ENCODE measurements at regions not wholly inside any gene's neighbourhood (a gene's known extent, or its start where the extent isn't known, plus 50 kb on each side); places are given as distances from the start of the nearest gene placed in this dataset.

- DNase-seq (ENCODE audit: low read depth): no peak
These were observed 556.8 kb upstream of the GHITM start for GRCh38 chr10:83582407-83583095.

GRCh38 chr10:83585686-83586085 is 553.6 kb upstream of the GHITM start:
- DNase-seq (ENCODE audit: low read depth): no peak

GRCh38 chr10:83592337-83592935 is 546.9 kb upstream of the GHITM start:
- no peak for DNase-seq (ENCODE audit: low read depth)

- no peak for DNase-seq (ENCODE audit: low read depth)
These were observed 535.6 kb upstream of the GHITM start for GRCh38 chr10:83603708-83604107.

- no peak for DNase-seq (ENCODE audit: low read depth)
These were observed 533.3 kb upstream of the GHITM start for GRCh38 chr10:83605783-83606630.

DNA sequence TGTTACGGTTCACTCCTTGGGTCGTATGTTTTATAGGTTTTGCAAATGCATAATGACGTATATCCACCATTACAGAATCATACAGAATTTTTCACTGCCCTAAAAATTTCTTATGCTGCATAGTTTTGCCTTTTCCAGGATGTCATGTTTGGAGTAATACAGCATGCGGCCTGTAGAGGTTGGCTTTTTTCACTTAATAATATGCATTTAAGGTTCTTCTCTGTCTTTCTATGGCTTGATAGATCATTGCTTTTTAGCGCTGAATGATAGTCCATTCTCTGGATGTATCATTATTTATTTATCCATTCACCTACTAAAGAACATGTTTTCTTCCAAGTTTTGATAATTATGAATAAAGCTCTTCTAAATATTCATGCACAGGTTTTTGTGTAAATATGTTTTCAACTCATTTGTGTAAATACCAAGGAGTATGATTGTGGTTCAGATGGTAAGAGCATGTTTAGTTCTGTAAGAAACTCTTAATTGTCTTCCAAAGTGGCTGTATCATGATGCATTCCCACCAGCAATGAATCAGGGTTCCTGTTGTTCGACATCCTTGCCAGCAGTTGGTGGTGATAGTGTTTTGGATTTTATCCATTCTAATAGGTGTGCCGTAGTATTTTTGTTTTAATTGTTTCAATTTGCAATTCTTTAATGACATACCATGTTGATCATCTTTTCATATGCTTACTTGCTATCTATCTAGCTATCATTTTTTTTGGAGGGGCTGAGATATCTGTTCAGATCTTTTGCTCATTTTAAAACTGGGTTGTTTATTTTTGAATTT is 531.2 kb upstream of the GHITM start:
- no peak for DNase-seq (ENCODE audit: low read depth)

DNA sequence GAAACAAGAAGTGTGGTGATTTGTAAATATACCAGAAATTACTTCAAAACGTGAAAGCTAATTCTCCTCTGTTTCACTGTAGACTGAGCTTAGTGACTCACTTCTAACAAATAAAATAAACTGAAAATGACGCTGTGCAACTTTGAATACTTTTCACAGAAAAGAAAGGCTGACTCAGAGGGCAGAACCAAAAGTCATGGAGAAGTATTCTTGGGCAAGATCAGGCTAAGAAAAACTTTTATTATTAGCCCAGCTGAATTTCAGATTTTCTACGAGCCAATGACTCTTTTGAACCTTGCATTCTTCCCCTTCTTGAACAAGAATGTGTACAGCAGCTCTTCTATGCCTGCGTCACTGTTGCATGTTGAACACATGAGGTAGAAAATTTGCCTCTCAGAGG is 527.3 kb upstream of the GHITM start:
- DNase-seq (ENCODE audit: low read depth): no peak

DNA sequence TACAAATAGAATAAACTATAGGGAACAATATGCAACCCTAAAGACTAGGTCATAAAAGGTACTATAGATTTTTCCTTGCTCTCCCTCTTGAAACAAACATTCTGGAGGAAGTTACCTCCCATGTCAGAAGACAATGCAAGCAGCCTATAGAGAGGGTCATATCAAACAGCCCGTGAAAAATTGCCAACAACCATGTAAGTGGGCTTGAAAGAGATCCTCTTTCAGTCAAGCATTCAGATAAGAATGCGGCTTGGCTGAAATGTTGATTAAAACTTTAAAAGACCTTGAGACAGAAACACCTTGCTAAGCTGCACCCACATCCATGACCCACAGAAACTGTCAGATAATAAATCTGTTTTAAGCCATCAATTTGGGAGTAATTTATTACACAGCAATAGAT is 526.6 kb upstream of the GHITM start:
- no peak for DNase-seq (ENCODE audit: low read depth)

GRCh38 chr10:83617172-83617571 is 522.1 kb upstream of the GHITM start:
- no peak for DNase-seq (ENCODE audit: low read depth)

DNA sequence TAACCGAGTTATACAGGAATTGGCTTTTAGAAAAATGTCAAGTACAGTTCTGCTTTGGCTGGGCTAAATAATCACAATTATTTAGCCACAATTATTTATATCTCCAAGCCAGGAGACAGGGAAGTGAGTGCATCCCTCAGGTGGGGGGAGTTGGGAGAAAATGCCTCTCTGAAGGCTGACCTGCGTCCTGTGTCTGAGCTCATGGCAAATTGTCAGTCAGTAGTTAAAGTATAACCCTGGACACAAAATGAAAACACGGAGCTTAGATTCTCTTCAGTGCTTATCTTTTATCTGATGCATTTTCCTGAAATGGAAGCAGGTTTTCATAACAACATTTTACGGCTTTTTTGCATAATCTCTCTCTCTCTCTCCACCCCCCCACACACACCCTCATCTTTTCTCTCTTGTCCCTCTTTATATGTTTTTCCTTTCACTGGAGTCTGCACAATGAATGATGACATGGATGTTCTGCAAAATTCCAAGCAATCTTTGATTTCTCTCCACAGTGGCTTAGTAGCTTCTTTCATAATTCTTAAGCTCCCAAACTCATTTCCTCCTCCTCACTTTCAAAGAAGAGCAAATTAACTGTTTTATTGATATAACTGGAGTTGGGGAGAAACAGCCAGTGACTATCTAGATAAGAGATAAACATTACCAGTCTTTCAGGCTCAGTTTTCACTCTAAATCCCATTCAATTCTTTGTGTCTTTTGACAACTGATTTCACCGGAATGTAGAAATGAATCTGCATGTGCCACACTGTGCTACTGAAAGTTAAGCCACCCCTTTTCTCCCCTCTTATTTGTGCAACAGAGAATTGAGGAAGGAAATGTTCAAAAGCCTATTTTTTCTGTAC is 521.4 kb upstream of the GHITM start:
- no peak for DNase-seq (ENCODE audit: low read depth)

DNA sequence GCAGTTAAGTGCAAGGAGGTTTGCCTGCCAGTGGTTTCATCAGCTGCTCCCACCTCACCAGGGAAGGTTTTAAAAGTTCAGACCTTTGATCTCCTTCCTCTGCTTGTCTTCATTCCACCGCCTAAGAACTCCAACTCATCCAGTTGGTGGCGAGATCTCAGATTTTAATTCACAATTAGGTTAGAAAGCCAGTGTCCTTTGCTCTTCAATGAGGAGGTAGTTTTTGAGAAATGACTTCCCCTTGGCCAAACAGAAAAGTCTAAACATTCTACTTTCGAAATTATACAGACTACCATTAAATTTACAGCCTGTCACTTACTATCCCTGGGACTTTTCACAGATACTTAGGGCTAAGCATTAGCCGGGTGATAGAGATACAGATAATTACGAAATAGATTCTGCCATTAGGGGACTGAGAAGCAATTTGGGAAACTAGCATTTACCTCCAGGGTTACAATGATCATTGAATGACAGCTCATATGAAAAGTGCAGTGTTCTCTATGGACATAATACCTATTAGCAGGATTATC is 513.4 kb upstream of the GHITM start:
- DNase-seq (ENCODE audit: low read depth): no peak

DNA sequence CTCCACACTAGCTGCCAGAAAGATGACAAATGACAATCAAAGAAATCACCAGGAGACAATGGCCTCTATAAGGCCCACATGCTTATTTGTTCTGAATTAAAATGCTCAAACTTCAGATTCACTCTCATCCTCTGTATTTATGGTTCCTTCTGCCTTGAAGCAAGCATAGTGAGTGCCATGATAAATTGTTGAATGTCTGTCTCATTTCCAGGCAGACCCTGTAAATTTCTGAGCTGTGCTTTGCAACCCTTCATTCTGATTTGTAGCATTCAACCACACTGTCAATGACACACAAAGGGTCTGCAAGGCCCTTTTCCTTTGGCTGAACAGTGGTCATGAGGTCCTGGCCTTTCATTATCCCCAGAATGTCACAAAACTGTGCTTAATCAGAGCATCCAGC is 506.6 kb upstream of the GHITM start:
- no peak for DNase-seq (ENCODE audit: low read depth)

DNA sequence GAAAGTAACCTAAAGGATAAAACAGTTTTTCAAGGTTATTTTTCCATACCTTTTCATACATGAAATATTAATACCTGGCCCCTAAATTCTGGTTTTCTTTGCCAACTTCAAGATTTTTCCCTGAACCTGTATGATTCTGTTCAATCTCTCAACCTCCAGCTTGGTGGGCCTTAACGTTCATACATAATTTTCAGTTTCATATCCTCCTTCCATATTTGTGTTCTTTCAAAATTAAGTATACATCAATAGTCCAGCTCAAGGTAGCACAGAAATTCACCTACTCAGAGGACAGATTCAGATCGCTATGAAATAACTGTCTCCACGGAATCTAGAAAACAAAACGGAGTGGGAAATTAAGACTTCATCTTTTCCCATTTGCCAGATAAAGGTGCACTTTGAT is 505.8 kb upstream of the GHITM start:
- no peak for DNase-seq (ENCODE audit: low read depth)

GRCh38 chr10:83636826-83637225 is 502.5 kb upstream of the GHITM start:
- no peak for DNase-seq (ENCODE audit: low read depth)

DNA sequence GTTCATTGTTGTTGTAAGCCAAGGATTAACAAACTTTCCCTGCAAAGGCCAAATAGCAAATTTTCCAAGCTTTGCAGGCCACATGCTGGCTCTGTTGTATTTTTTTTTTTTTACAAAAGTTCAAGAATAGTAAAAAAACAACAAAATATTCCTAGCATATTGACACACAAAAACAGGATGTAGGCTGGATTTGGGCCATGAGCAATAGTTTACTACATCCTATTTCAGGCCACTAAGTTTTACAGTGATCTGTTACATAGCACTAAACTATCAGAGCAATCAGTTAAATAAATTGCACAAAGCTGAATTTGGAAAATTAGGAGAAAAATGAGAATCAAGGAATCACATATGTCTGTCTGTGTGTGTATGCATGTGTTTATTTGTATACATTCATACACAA is 491.8 kb upstream of the GHITM start:
- no peak for DNase-seq (ENCODE audit: low read depth)

GRCh38 chr10:83648201-83648600 is 491.1 kb upstream of the GHITM start:
- DNase-seq (ENCODE audit: low read depth): no peak

GRCh38 chr10:83649471-83649870 is 489.8 kb upstream of the GHITM start:
- no peak for DNase-seq (ENCODE audit: low read depth)

DNA sequence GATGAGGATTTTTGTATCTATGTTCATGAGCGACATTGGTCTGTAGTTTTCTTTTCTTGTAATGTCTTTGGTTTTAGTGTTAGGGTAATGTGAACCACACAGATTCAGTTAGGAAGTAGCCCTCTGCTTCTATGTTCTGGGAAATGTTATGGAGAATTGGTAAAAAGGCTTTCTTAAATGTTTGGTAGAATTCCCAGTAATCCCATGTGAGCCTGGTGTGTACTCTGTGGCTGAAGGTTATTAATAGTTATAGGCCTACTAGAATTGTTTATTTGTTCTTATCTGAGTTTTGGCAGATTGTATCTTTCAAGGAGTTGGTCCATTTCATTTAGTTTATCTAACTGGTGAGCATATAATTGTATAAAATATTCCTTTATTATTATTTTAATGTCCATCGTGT is 484.6 kb upstream of the GHITM start:
- no peak for DNase-seq (ENCODE audit: low read depth)

GRCh38 chr10:83656924-83657323 is 482.4 kb upstream of the GHITM start:
- no peak for DNase-seq (ENCODE audit: low read depth)

DNA sequence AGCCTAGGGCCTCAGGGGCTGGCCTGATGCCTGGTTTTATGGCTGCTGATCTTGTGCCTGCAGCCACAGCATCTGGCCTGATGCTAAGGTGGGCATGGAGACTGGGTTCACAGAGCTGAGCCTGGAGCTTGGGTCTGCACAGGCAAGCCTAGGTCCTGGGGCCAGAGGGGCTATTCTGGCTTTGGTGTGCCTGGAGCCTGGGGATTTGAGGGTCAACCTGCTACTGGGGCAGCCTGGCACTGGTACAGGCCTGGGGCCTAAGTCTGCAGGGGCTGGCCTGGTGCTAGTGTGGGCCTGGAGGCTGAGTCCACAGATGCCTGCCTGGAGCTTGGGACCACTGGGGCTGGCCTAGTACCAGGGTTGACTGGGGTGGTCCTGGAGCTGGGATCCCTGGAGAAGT is 481.8 kb upstream of the GHITM start:
- no peak for DNase-seq (ENCODE audit: low read depth)

DNA sequence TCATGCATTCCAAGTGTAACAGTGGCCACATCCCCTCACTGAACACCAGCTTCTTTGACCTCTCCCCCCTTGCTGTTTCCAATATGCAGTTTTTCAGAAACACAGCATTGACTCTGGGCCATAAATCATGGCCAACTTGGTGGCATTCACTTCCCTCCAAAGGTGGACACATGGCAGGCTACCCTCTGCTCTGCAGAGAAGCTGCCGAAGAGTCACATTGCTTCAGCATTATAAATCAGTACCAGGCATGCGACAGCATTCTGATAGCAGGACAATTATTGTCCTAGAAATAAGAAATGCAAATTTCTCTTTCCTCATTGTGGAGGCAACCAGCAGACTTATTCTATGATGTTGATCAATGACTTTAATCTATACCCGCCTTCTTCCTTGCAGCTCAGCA is 475.4 kb upstream of the GHITM start:
- no peak for DNase-seq (ENCODE audit: low read depth)
